ENCODE measurements at regions not wholly inside any gene's neighbourhood (a gene's known extent, or its start where the extent isn't known, plus 50 kb on each side); places are given as distances from the start of the nearest gene placed in this dataset.
"Not testable (repeated sequence)": the region's sequence is repeated elsewhere in the genome, so short reads cannot be mapped to it uniquely, and the experiment has no call there.

DNA sequence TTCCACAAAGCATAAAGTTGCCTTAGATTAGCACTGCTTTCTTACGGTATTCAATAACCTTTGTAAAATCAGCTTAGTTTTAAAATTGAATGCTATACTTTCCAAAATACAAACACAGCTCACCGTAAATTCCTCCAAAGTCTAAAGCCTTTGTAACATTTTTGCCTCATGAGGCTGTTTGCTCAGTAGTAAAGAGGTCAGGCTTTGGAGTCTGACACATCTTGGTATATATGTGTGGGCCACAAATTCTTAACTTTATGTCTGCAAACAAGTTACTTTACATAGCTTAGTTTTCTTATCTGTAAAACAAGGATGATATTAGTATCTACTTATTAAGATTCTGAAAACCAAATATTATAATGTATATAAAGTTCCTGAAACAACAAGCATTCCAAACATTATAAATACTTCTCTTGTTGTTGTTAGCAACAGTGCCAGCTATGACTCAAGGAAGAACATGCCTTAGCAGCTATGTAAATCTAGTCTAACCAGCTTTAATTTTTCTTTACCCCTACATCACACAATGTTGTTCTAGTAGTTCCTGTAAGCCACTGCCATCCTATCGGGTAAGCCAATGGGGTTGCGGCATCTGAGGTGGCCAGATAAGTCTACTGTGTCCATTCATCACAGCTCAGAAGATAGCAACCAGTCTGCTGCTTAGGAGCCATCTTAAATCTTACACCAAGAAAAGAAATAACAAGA, 709.0 kb downstream of the KLHL13 start:
- Histone ChIP-seq H3K27me3 (no peaks in the 10 kb centered on the region), H3K4me3 (no peak overlapping the region), H3K9me3 (no peaks in the 10 kb centered on the region), H3K36me3 (no peaks in the 10 kb centered on the region), H3K4me1 (no peaks in the 10 kb centered on the region), H3K27ac (no peak overlapping the region)
- TF ChIP-seq POLR2AphosphoS5 (IDR thresholded peaks at IDR 0.05) (no peak), EP300 (IDR thresholded peaks at IDR 0.05) (no peak), POLR2A (IDR thresholded peaks at IDR 0.05) (no peak), CTCF (IDR thresholded peaks at IDR 0.05) (no peak)
- no peak for ATAC-seq (ENCODE audit: low FRiP score in 2 of 2)
- WGBS, 2 donors, result 82 to 86% methylated on average over 4 of the region's 4 CpGs
- no peak for DNase-seq

GRCh38 chrX:117400839-117401238, 715.8 kb downstream of the KLHL13 start:
- no peaks in the 10 kb centered on the region for H3K27me3 ChIP-seq
- DNase-seq, result no peak
- no peak for ATAC-seq (ENCODE audit: low FRiP score in 2 of 2)
- H3K36me3 ChIP-seq, result no peaks in the 10 kb centered on the region
- H3K9me3 ChIP-seq, result no peaks in the 10 kb centered on the region
- no peak overlapping the region for H3K27ac ChIP-seq
- H3K4me1 ChIP-seq, result no peaks in the 10 kb centered on the region
- TF ChIP-seq CTCF (IDR thresholded peaks at IDR 0.05) (no peak), EP300 (IDR thresholded peaks at IDR 0.05) (no peak), POLR2A (IDR thresholded peaks at IDR 0.05) (no peak), POLR2AphosphoS5 (IDR thresholded peaks at IDR 0.05) (no peak)
- WGBS, 2 donors, result 61 to 65% methylated on average over 2 of the region's 2 CpGs
- no peak overlapping the region for H3K4me3 ChIP-seq

DNA sequence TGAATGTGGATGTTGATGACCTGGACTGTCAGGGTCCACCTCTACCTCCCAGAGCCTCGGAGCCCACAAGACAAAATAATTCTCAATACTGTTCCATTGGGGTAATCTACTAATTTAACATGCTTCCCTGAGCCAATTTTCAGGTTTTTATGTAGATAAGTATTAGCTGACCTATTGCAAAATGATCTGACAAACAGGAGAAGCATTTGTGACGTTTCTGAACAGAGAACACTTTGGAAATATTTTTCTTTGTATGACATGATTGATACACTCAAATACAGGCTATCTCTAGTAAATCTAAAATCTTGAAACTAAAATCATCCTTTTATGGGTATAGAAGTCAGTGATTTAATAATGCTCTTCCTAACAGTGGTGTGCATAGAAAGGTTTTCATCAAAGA, 716.6 kb downstream of the KLHL13 start:
- 60 to 71% methylated on average over 2 of the region's 2 CpGs for WGBS, 2 donors
- H3K4me1 ChIP-seq, result no peaks in the 10 kb centered on the region
- DNase-seq (no peak), ATAC-seq (ENCODE audit: low FRiP score in 2 of 2) (no peak)
- H3K4me3 ChIP-seq, result no peak overlapping the region
- H3K27ac ChIP-seq, result no peak overlapping the region
- no peaks in the 10 kb centered on the region for H3K9me3 ChIP-seq
- H3K27me3 ChIP-seq, result no peaks in the 10 kb centered on the region
- no peaks in the 10 kb centered on the region for H3K36me3 ChIP-seq
- TF ChIP-seq POLR2A (IDR thresholded peaks at IDR 0.05) (no peak), CTCF (IDR thresholded peaks at IDR 0.05) (no peak), POLR2AphosphoS5 (IDR thresholded peaks at IDR 0.05) (no peak), EP300 (IDR thresholded peaks at IDR 0.05) (no peak)

DNA sequence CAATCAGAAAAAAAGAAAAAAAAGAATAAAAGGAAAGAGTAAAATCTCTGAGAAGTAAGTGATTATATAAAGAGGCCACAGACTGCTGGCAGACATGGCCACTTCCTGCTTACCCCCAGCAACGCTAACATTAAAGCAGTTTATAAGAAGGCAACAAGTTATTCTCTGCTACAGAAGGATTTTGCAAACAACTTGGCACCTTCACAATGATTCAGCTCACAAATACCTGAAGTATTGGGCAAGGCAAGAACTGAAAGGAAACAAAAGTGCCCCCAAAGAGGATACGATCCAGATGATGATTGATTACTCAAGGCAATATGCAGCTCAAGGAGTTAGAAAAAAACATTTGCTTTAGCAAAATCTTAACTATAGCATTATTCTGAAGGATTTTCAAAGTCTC, 718.8 kb downstream of the KLHL13 start:
- Histone ChIP-seq H3K9me3 (no peaks in the 10 kb centered on the region), H3K27ac (no peak overlapping the region), H3K4me1 (no peaks in the 10 kb centered on the region), H3K36me3 (no peaks in the 10 kb centered on the region), H3K27me3 (no peaks in the 10 kb centered on the region), H3K4me3 (no peak overlapping the region)
- no peak for ATAC-seq (ENCODE audit: low FRiP score in 2 of 2)
- TF ChIP-seq POLR2AphosphoS5 (IDR thresholded peaks at IDR 0.05) (no peak), POLR2A (IDR thresholded peaks at IDR 0.05) (no peak)
- WGBS, 2 donors, result 26 to 65% methylated on average over 2 of the region's 2 CpGs
- DNase-seq, result no peak

DNA sequence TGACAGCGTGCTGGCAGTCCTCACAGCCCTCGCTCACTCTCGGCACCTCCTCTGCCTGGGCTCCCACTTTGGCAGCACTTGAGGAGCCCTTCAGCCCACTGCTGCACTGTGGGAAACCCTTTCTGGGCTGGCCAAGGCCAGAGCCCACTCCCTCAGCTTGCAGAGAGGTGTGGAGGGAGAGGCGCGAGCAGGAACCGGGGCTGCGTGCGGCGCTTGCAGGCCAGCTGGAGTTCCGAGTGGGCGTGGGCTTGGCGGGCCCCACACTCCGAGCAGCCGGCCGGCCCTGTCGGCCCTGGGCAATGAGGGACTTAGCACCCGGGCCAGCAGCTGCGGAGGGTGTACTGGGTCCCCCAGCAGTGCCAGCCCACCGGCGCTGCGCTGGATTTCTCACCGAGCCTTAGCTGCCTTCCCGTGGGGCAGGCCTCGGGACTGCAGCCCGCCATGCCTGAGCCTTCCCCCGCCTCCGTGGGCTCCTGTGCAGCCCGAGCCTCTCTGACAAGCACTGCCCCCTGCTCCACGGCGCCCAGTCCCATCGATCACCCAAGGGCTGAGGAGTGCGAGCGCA, 722.0 kb downstream of the KLHL13 start:
- 91 to 94% methylated on average over 3 to 23 of the region's 33 CpGs for WGBS, 2 donors
- H3K4me1 ChIP-seq; H3K27ac ChIP-seq; ATAC-seq (ENCODE audit: low FRiP score in 2 of 2); H3K4me3 ChIP-seq; H3K27me3 ChIP-seq; H3K9me3 ChIP-seq; H3K36me3 ChIP-seq: not testable (repeated sequence)
- peak in 1 of 2 donors; percentile 36 for DNase-seq

- not testable (repeated sequence) for H3K4me1 ChIP-seq, DNase-seq, H3K36me3 ChIP-seq, H3K4me3 ChIP-seq, H3K27me3 ChIP-seq, H3K9me3 ChIP-seq, H3K27ac ChIP-seq
- peak in 1 of 2 donors; percentile 28 for ATAC-seq (ENCODE audit: low FRiP score in 2 of 2)
- WGBS, 2 donors, result 76% methylated on average over 5 of the region's 5 CpGs; no CpG with 5 or more reads in 1 of the 2 donors
These were observed 724.2 kb downstream of the KLHL13 start for GRCh38 chrX:117392360-117392759.

All from upper lobe of left lung (tissue), 6 donors.